ENCODE measurements at regions not wholly inside any gene's neighbourhood (a gene's known extent, or its start where the extent isn't known, plus 50 kb on each side); places are given as distances from the start of the nearest gene placed in this dataset.

DNA sequence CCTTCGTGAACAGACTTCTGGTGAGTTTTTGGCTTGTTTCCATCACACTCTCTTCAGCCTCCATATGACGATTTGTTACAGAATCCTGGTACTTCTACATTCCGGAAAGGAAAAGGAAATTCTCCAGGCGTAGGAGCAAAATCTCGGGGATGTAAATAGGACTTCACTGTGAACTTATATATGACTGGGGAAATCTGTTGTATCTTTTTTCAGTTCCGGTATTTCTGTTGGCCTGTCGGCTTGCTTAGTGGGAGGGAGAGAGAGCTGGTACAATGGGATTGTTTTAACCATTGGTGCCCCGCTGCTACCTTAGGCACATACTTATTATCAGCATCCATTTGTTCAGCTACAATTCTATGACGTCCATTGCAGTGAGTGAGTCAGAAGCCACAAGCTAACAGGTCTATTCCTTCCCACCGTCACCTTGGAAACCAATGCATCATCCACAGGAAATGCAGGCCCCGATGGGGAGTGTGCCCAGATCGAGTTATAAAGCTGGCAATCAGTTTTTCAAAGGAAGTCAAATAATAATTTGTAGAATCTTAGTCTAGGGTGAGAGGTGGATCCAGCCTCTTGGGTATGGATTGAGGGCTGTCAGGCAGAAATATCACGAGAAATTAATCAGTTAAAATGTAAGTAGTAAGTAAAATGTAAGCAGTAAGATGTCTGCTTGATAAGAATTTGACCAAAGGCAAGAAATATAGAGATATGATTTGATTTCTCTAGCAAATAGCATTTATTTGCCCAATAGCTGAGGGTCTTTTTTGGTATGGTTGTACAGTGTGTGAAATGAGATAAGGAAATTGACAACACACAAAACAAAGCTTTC lies 92.0 kb upstream of the MKLN1 start:
- no peak overlapping the region for H3K27ac Mint-ChIP-seq
- H3K4me3 Mint-ChIP-seq (ENCODE audit: low read depth), result no peak overlapping the region
- DNase-seq (ENCODE audit: low spot score, unreplicated experiment), result no peak

DNA sequence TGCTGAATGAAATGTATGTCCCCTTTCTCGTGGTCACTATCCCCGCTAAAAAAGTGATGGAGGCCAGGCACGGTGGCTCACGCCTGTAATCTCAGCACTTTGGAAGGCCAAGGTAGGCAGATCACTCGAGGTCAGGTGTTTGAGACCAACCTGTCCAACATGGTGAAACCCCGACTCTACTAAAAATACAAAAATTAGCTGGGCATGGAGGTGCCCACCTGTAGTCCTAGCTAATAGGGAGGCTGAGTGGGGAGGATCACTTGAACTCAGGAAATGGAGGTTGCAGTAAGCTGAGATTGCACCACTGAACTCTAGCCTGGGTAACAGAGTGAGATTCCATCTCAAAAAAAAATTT lies 91.4 kb upstream of the MKLN1 start:
- Mint-ChIP-seq H3K36me3 (ENCODE audit: insufficient read depth) (no peaks in the 10 kb centered on the region), H3K27ac (no peak overlapping the region), H3K9me3 (ENCODE audit: low read depth) (peaks cover 3% of the 10 kb centered on the region), H3K4me3 (ENCODE audit: low read depth) (no peak overlapping the region), H3K27me3 (no peaks in the 10 kb centered on the region), H3K4me1 (ENCODE audit: low read depth) (no peaks in the 10 kb centered on the region)
- DNase-seq (ENCODE audit: low spot score, unreplicated experiment), result no peak
- TF ChIP-seq, protein P1, sequence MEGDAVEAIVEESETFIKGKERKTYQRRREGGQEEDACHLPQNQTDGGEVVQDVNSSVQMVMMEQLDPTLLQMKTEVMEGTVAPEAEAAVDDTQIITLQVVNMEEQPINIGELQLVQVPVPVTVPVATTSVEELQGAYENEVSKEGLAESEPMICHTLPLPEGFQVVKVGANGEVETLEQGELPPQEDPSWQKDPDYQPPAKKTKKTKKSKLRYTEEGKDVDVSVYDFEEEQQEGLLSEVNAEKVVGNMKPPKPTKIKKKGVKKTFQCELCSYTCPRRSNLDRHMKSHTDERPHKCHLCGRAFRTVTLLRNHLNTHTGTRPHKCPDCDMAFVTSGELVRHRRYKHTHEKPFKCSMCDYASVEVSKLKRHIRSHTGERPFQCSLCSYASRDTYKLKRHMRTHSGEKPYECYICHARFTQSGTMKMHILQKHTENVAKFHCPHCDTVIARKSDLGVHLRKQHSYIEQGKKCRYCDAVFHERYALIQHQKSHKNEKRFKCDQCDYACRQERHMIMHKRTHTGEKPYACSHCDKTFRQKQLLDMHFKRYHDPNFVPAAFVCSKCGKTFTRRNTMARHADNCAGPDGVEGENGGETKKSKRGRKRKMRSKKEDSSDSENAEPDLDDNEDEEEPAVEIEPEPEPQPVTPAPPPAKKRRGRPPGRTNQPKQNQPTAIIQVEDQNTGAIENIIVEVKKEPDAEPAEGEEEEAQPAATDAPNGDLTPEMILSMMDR (IDR thresholded peaks at IDR 0.05; ENCODE audit: unreplicated experiment), result no peak

More for the DNA sequence above, 92.0 kb upstream of the MKLN1 start:
- TF ChIP-seq, protein P1 (IDR thresholded peaks at IDR 0.05; ENCODE audit: unreplicated experiment), result no peak
- peaks cover 3% of the 10 kb centered on the region for H3K9me3 Mint-ChIP-seq (ENCODE audit: low read depth)
- H3K27me3 Mint-ChIP-seq, result no peaks in the 10 kb centered on the region
- H3K36me3 Mint-ChIP-seq (ENCODE audit: insufficient read depth), result no peaks in the 10 kb centered on the region
- H3K4me1 Mint-ChIP-seq (ENCODE audit: low read depth), result no peaks in the 10 kb centered on the region

DNA sequence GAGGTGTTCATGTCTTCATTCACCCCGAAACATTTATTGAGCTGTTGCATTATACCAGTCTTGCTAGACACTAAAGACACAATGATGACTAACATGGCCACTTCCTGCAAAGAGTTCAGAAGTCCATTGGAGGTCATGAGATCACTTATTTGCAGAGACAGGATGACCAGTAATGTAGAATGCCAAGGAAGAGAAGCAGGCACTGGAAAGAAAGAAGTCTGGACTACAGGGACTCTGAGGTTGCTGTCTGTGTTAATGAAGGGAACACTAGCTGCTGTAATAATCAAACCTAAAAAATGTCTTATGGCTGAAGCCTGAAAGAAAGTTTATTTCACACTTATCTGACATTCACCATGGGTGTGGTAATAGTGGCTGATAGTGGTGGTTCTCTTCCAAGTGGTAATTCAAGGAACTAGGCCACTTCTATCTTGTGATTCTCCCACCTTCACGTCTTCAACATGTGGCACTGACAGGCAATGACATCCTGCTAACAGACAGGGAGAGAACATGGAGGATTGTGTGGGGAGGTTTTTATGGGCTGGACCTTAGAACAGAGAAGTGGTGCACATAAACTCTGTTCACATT lies 89.2 kb upstream of the MKLN1 start:
- DNase-seq (ENCODE audit: low spot score, unreplicated experiment), result no peak
- Mint-ChIP-seq H3K4me3 (ENCODE audit: low read depth) (no peak overlapping the region), H3K9me3 (ENCODE audit: low read depth) (peaks cover 3% of the 10 kb centered on the region), H3K36me3 (ENCODE audit: insufficient read depth) (no peaks in the 10 kb centered on the region), H3K4me1 (ENCODE audit: low read depth) (no peaks in the 10 kb centered on the region), H3K27ac (no peak overlapping the region), H3K27me3 (no peaks in the 10 kb centered on the region)
- TF ChIP-seq, protein P1 (IDR thresholded peaks at IDR 0.05; ENCODE audit: unreplicated experiment), result no peak

DNA sequence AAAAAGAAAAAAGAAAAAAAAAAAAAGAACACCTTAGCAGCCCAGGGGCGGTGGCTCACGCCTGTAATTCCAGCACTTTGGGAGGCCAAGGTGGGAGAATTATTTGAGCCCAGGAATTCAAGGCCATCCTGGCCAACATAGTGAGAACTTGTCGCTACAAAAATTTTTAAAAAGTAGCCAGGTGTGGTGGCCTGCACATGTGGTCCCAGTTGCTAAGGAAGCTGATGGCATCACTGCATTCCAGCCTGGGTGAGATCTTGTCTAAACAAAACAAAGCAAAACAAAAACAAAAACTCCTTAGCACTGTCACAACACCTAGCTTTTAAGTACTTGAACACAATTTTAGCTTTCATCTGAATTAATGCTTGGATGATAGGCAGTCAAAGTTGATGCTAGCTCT lies 86.3 kb upstream of the MKLN1 start:
- Mint-ChIP-seq H3K36me3 (ENCODE audit: insufficient read depth) (no peaks in the 10 kb centered on the region), H3K27ac (no peak overlapping the region), H3K9me3 (ENCODE audit: low read depth) (peaks cover 3% of the 10 kb centered on the region), H3K4me1 (ENCODE audit: low read depth) (no peaks in the 10 kb centered on the region), H3K27me3 (no peaks in the 10 kb centered on the region), H3K4me3 (ENCODE audit: low read depth) (no peak overlapping the region)
- no peak for DNase-seq (ENCODE audit: low spot score, unreplicated experiment)
- TF ChIP-seq, protein P1 (IDR thresholded peaks at IDR 0.05; ENCODE audit: unreplicated experiment), result no peak

DNA sequence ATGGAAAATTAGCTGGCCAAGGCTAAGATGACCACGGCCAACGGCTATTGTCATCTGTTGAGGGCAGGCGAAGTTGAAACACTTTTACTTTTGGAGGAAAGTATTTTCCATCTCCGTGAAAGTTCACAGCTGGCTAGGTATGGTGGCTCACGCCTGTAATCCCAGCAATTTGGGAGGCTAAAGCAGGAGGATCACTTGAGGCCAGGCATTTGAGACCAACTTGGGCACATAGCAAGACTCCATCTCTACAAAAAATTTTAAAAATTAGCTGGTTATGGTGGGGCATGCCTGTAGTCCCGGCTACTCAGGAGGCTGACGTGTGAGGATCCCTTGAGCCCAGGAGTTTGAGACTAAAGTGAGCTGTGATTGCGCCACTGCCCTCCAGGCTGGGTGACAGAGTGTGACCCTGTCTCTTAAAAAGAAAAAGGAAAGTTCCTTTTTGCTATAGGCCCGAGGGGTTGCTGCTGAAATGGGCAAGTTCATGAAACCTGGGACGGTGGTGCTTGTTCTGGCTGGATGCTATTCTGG lies 85.5 kb upstream of the MKLN1 start:
- H3K9me3 Mint-ChIP-seq (ENCODE audit: low read depth), result peaks cover 3% of the 10 kb centered on the region
- TF ChIP-seq, protein P1 (IDR thresholded peaks at IDR 0.05; ENCODE audit: unreplicated experiment), result no peak
- no peak overlapping the region for H3K27ac Mint-ChIP-seq
- DNase-seq (ENCODE audit: low spot score, unreplicated experiment), result no peak
- no peaks in the 10 kb centered on the region for H3K27me3 Mint-ChIP-seq
- H3K4me3 Mint-ChIP-seq (ENCODE audit: low read depth), result no peak overlapping the region
- no peaks in the 10 kb centered on the region for H3K36me3 Mint-ChIP-seq (ENCODE audit: insufficient read depth)
- H3K4me1 Mint-ChIP-seq (ENCODE audit: low read depth), result peaks cover 2% of the 10 kb centered on the region
